Natural killer cell (primary cell): ENCODE measurements at regions not wholly inside any gene's neighbourhood (a gene's known extent, or its start where the extent isn't known, plus 50 kb on each side); places are given as distances from the start of the nearest gene placed in this dataset.

Experiments used
- ATAC-seq, 3 donors: fragments of 150-1000 bp in 2 of 3; fragments of 200-7000 bp in 1 of 3; cut with Tn5 transposase; 1 replicate in 1 of 3; 2 replicates in 2 of 3; pipeline ENCODE4 v1.10.0; 2021; ENCODE audit warnings: mild to moderate bottlenecking in 2 of 3, moderate library complexity in 2 of 3
- DNase-seq, 2 donors: peaks; one replicate each; pipeline versions ENCODE4 v3.0.0 to v3.0.0-alpha.2; 2013 to 2021; ENCODE audit warnings: mixed read lengths in 1 of 2
- H3K27ac ChIP-seq: one replicate; pipeline ENCODE4 v1.5.1; 2013; ENCODE audit warnings: mild to moderate bottlenecking, low read length
- H3K27me3 ChIP-seq: one replicate; pipeline ENCODE4 v1.6.1; 2013; ENCODE audit warnings: low read length; ENCODE audit not compliant: control insufficient read depth, insufficient read depth
- H3K36me3 ChIP-seq: one replicate; pipeline ENCODE4 v1.6.1; 2013; ENCODE audit warnings: low read length; ENCODE audit not compliant: control insufficient read depth, insufficient read depth
- H3K4me1 ChIP-seq: one replicate; pipeline ENCODE4 v1.6.1; 2013; ENCODE audit warnings: low read length; ENCODE audit not compliant: control insufficient read depth, insufficient read depth
- H3K4me3 ChIP-seq: one replicate; pipeline ENCODE4 v1.5.1; 2013; ENCODE audit warnings: low read length
- H3K9me3 ChIP-seq: one replicate; pipeline ENCODE4 v1.6.1; 2013; ENCODE audit warnings: low read length; ENCODE audit not compliant: control insufficient read depth, insufficient read depth
- H3K27ac Mint-ChIP-seq, 2 donors: one replicate each; pipeline ENCODE4 v1.8.0; 2022; ENCODE audit warnings: mild to moderate bottlenecking in 2 of 2, mixed read lengths in 2 of 2, moderate library complexity in 1 of 2
- H3K27me3 Mint-ChIP-seq, 2 donors: one replicate each; pipeline ENCODE4 v1.8.0; 2022; ENCODE audit warnings: low read depth in 2 of 2, mixed read lengths in 2 of 2
- H3K36me3 Mint-ChIP-seq: one replicate; pipeline ENCODE4 v1.8.0; 2022; ENCODE audit warnings: mixed read lengths
- H3K4me1 Mint-ChIP-seq, 2 donors: one replicate each; pipeline ENCODE4 v1.8.0; 2022; ENCODE audit warnings: mixed read lengths in 2 of 2
- H3K4me3 Mint-ChIP-seq: one replicate; pipeline ENCODE4 v1.8.0; 2022; ENCODE audit warnings: mild to moderate bottlenecking, moderate library complexity, mixed read lengths
- H3K9me3 Mint-ChIP-seq, 2 donors: one replicate each; pipeline ENCODE4 v1.8.0; 2022; ENCODE audit warnings: mixed read lengths in 2 of 2
- CTCF ChIP-seq: fragments of 200-600 bp; IDR thresholded peaks from one replicate; pipeline ENCODE4 v1.8.0; 2022; ENCODE audit warnings: antibody characterized with exemption
- WGBS: methylation state at CpG from one replicate; pipeline ENCODE4 v1.1.7; 2013; ENCODE audit warnings: missing lambda C conversion rate; ENCODE audit not compliant: insufficient coverage; 5-methylcytosine and 5-hydroxymethylcytosine counted together
- intact Hi-C: fragments of 100-400 bp; cut with micrococcal nuclease; formaldehyde crosslinking; loops from one replicate; pipeline ENCODE4 v1.14.2; 2022

GRCh38 chr6:63371104-63371715 is 51.4 kb upstream of the LGSN start:
- Mint-ChIP-seq H3K27me3 (no peaks in the 10 kb centered on the region), H3K36me3 (no peaks in the 10 kb centered on the region), H3K27ac (no peak overlapping the region), H3K4me3 (no peak overlapping the region), H3K9me3 (peaks cover 0 to 4% of the 10 kb centered on the region in 2 donors), H3K4me1 (no peaks in the 10 kb centered on the region)
- DNase-seq (no peak), ATAC-seq (no peak)
- WGBS = 33% methylated on average over 4 of the region's 4 CpGs
- H3K4me1 ChIP-seq = no peaks in the 10 kb centered on the region
- H3K27ac ChIP-seq = no peak overlapping the region
- H3K27me3 ChIP-seq = no peaks in the 10 kb centered on the region
- H3K9me3 ChIP-seq = no peaks in the 10 kb centered on the region
- no peaks in the 10 kb centered on the region for H3K36me3 ChIP-seq
- intact Hi-C loops = no loop called here
- TF ChIP-seq CTCF = no peak
- no peak overlapping the region for H3K4me3 ChIP-seq

DNA sequence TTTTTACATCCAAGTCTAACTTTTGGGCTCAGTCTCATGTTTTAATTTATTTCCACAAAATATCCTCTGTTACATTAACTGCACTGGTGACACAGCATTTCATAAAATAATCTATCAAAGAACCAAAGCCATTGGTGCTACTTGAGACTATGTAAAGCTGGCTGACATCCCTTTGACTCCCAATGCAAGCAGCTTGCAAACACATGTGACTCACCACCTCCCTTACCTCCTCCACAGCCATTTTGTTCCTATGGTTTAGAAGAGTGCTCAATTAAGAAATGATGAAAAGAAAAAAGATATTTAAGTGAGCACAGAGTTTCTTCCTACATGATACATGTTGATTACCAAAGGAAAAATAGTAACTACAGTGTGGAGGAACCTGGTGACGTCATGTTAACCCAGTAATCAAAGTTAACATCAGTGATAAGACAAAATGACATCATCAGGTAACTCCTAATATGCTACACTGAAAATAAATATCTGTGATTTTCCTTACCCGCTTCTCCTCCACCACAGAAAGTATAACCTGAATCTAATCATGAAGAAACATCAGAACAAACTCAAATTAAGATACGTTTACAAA is 53.3 kb upstream of the LGSN start:
- intact Hi-C loops = no loop called here
- H3K27ac ChIP-seq = no peak overlapping the region
- no peak overlapping the region for H3K4me3 Mint-ChIP-seq

DNA sequence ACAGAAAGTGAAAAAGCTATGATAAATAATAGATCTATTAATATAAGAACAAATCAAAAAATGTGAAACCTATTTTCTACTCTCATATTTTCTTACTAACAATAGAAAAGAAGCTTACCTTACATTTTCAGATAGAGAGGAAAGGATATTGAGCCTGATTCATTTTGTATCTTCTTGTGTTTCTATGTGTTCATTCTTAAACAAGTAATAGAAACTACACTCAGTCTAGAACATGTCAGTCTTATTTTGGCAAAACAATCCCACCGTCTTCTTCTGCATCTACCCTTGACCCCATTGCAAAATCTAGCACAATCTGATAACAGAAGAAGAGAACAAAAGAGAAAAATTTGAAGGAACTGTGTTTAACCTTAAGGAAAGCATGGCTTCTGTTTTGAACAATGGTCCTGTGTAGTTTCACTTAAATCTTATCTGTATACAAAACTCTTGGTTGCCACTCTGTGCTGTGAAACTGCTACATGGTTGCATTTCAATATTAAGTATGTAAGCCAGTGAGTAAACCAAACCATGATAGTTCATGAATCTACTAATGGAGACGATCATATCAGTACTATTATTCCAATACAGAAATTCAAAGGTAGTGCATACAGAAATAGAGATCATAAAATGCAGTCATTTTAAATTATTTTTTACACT is 69.5 kb upstream of the LGSN start:
- H3K27me3 Mint-ChIP-seq = peaks cover 0 to 3% of the 10 kb centered on the region in 2 donors
- H3K4me3 Mint-ChIP-seq = no peak overlapping the region
- no CpG with 5 or more reads among the region's 2 CpGs for WGBS
- Histone ChIP-seq H3K4me1 (no peaks in the 10 kb centered on the region), H3K27ac (no peak overlapping the region), H3K27me3 (no peaks in the 10 kb centered on the region), H3K36me3 (no peaks in the 10 kb centered on the region), H3K9me3 (no peaks in the 10 kb centered on the region), H3K4me3 (no peak overlapping the region)
- no peaks in the 10 kb centered on the region for H3K36me3 Mint-ChIP-seq
- no peak for DNase-seq
- peaks cover 2 to 5% of the 10 kb centered on the region in 2 donors for H3K9me3 Mint-ChIP-seq
- H3K4me1 Mint-ChIP-seq = no peaks in the 10 kb centered on the region
- intact Hi-C loops = no loop called here
- ATAC-seq = no peak
- TF ChIP-seq CTCF = no peak
- no peak overlapping the region for H3K27ac Mint-ChIP-seq

More for the DNA sequence above, 53.3 kb upstream of the LGSN start:
- H3K27ac Mint-ChIP-seq = no peak overlapping the region
- Histone ChIP-seq H3K4me1 (no peaks in the 10 kb centered on the region), H3K4me3 (no peak overlapping the region), H3K27me3 (no peaks in the 10 kb centered on the region), H3K36me3 (no peaks in the 10 kb centered on the region), H3K9me3 (peaks cover 2% of the 10 kb centered on the region)
- TF ChIP-seq CTCF = no peak
- no peaks in the 10 kb centered on the region for H3K36me3 Mint-ChIP-seq
- 88% methylated on average over 3 of the region's 3 CpGs for WGBS
- ATAC-seq = no peak
- H3K4me1 Mint-ChIP-seq = no peaks in the 10 kb centered on the region
- H3K9me3 Mint-ChIP-seq = peaks cover 0 to 4% of the 10 kb centered on the region in 2 donors
- no peak for DNase-seq
- H3K27me3 Mint-ChIP-seq = no peaks in the 10 kb centered on the region
